Upper lobe of left lung (tissue), 6 donors: ENCODE measurements at regions not wholly inside any gene's neighbourhood (a gene's known extent, or its start where the extent isn't known, plus 50 kb on each side); places are given as distances from the start of the nearest gene placed in this dataset.

Experiments
- ATAC-seq, 2 donors: fragments of 200-7000 bp; cut with Tn5 transposase; one replicate each; pipeline ENCODE4 v1.9.1; 2022; ENCODE audit warnings: mild to moderate bottlenecking in 2 of 2, moderate library complexity in 2 of 2; ENCODE audit not compliant: low FRiP score in 2 of 2
- DNase-seq, 2 donors: peaks; one replicate each; pipeline ENCODE4 v3.0.0-alpha.2; 2019 to 2020
- H3K27ac ChIP-seq, 4 donors: fragments of 200-600 bp; sonication (generic); one replicate each; pipeline ENCODE4 v1.5.1; 2016 to 2019
- H3K27me3 ChIP-seq, 4 donors: fragments of 200-600 bp; sonication (generic); one replicate each; pipeline ENCODE4 v1.5.1; 2017 to 2019
- H3K36me3 ChIP-seq, 4 donors: fragments of 200-600 bp; sonication (generic); one replicate each; pipeline ENCODE4 v1.5.1; 2016 to 2019
- H3K4me1 ChIP-seq, 4 donors: fragments of 200-600 bp; sonication (generic); one replicate each; pipeline ENCODE4 v1.5.1; 2018 to 2019
- H3K4me3 ChIP-seq, 4 donors: fragments of 200-600 bp; sonication (generic); one replicate each; pipeline ENCODE4 v1.5.1; 2017 to 2019; ENCODE audit warnings: mild to moderate bottlenecking in 2 of 4, moderate library complexity in 1 of 4
- H3K9me3 ChIP-seq, 4 donors: fragments of 200-600 bp; sonication (generic); one replicate each; pipeline ENCODE4 v1.5.1; 2018 to 2019
- EP300 ChIP-seq, 4 donors: sonication (generic); formaldehyde crosslinking; IDR thresholded peaks; one replicate each; pipeline ENCODE4 v1.5.1; 2017; ENCODE audit warnings: antibody characterized with exemption in 4 of 4, control low read depth in 2 of 4
- POLR2A ChIP-seq, 4 donors: fragments of 450-650 bp; IDR thresholded peaks; one replicate each; pipeline ENCODE4 v1.5.1; 2016 to 2017; ENCODE audit warnings: antibody characterized with exemption in 4 of 4, mild to moderate bottlenecking in 2 of 4
- POLR2AphosphoS5 ChIP-seq, 2 donors: sonication (generic); formaldehyde crosslinking; IDR thresholded peaks; one replicate each; pipeline ENCODE4 v1.5.1; 2017; ENCODE audit warnings: antibody characterized with exemption in 2 of 2
- WGBS, 2 donors: methylation state at CpG; one replicate each; pipeline ENCODE4 v1.1.5; 2017 to 2018; 5-methylcytosine and 5-hydroxymethylcytosine counted together
- TF ChIP-seq, protein P1 (sequence below), 6 experiments: fragments of 450-650 bp in 4 of 6; fragments of 200-600 bp in 2 of 6; sonication (generic) in 2 of 6; IDR thresholded peaks; one replicate each; pipeline ENCODE4 v1.5.1; 2016 to 2019; ENCODE audit warnings: antibody characterized with exemption in 6 of 6
- donor health status: DM: no; HTN: no; CAD: no; lungs with moderate emphysema.
- donor health status: DM: no; HTN: yes; CAD: no; lungs with severe emphysema.

DNA sequence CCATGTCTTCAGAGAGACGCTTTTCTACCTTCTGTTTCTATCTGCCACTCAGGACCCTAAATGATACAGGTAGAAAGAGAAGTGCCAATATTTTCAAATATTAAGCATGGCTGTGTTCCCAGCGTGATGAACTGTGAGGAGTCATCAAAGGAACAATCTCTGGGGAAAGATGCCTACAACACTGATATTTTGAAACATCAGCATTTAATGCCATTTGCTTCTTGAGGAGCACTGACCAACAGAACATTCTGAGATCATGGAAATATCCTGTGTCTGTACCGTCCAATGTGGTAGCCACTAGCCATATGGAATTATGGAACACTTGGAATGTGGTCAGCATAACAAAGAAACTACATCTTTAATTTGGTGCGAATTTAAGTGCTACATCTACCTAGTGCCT lies 117.9 kb upstream of the COL6A5 start:
- no peaks in the 10 kb centered on the region for H3K4me1 ChIP-seq
- WGBS, 2 donors = 91 to 93% methylated on average over 4 of the region's 4 CpGs
- ATAC-seq = no peak

DNA sequence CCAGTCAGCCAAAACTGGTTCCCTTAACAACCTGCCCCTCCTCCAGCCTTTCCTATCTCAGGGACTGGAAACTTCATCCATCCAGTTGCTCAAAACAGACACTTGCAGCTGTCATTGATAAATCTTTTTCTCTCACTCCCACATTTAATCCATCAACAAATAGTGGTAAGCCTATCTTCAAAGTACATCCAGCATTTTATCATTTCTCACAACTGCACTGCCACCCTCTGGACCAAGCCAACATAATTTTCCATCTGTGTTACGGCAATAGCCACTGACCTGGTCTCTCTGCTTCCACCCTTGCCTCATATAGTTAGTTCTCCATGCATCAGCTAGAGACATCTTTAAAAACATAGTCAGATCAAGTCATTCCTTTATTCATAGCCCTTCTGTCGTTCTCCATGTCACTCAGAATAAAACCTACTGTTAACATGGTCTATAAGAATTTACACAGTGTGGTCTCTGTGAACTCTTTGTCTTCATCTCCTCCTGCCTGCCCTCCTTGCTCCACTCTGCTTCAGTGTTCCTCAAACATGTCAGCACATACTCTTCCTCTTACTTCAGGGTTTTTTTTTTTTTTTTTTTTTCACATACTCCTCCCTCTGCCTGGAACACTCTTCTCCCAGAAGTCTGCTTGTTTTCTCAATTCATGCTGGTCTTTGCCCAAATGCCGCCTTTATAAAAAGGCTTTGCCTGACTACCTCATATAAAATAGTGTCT lies 102.5 kb upstream of the COL6A5 start:
- TF ChIP-seq POLR2AphosphoS5 (IDR thresholded peaks at IDR 0.05) = no peak
- TF ChIP-seq, protein P1, sequence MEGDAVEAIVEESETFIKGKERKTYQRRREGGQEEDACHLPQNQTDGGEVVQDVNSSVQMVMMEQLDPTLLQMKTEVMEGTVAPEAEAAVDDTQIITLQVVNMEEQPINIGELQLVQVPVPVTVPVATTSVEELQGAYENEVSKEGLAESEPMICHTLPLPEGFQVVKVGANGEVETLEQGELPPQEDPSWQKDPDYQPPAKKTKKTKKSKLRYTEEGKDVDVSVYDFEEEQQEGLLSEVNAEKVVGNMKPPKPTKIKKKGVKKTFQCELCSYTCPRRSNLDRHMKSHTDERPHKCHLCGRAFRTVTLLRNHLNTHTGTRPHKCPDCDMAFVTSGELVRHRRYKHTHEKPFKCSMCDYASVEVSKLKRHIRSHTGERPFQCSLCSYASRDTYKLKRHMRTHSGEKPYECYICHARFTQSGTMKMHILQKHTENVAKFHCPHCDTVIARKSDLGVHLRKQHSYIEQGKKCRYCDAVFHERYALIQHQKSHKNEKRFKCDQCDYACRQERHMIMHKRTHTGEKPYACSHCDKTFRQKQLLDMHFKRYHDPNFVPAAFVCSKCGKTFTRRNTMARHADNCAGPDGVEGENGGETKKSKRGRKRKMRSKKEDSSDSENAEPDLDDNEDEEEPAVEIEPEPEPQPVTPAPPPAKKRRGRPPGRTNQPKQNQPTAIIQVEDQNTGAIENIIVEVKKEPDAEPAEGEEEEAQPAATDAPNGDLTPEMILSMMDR (IDR thresholded peaks at IDR 0.05) = peak in 4 of 6 experiments; percentile 12 to 53 (median 33)
- ATAC-seq = peak in 1 of 2 donors; percentile 43
- WGBS, 2 donors = 43 to 47% methylated on average over 3 of the region's 3 CpGs

More for the DNA sequence above, 117.9 kb upstream of the COL6A5 start:
- TF ChIP-seq POLR2A (IDR thresholded peaks at IDR 0.05) = no peak
- no peak for TF ChIP-seq EP300 (IDR thresholded peaks at IDR 0.05)
- TF ChIP-seq, protein P1 (IDR thresholded peaks at IDR 0.05) = no peak
- TF ChIP-seq POLR2AphosphoS5 (IDR thresholded peaks at IDR 0.05) = no peak
- no peaks in the 10 kb centered on the region for H3K9me3 ChIP-seq
- no peak for DNase-seq
- H3K4me3 ChIP-seq = no peak overlapping the region
- no peaks in the 10 kb centered on the region for H3K36me3 ChIP-seq
- H3K27me3 ChIP-seq = no peaks in the 10 kb centered on the region
- no peak overlapping the region for H3K27ac ChIP-seq

DNA sequence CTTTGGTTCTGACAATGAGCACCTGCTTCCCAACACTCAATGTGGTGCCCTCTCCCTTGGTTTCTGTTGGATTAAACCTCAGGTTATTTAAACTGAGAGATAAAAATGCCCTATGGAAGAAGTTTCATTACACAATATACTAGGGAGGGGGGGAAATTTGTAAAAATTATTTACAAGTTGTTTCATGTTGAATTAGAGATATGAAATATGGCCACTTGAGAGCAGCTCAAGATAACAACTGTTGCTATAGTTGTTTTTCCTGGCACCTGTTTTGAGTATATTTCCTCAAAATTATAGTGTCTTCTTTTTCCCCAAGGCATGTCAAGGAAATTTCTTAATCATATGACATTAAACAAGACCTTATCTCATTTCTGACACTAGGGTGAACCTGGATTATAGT lies 101.7 kb upstream of the COL6A5 start:
- TF ChIP-seq, protein P1 (IDR thresholded peaks at IDR 0.05) = no peak
- no peak for TF ChIP-seq POLR2AphosphoS5 (IDR thresholded peaks at IDR 0.05)
- no peak for TF ChIP-seq EP300 (IDR thresholded peaks at IDR 0.05)
- TF ChIP-seq POLR2A (IDR thresholded peaks at IDR 0.05) = no peak
- Histone ChIP-seq H3K4me1 (no peaks in the 10 kb centered on the region), H3K9me3 (no peaks in the 10 kb centered on the region), H3K4me3 (no peak overlapping the region), H3K36me3 (no peaks in the 10 kb centered on the region), H3K27ac (no peak overlapping the region), H3K27me3 (no peaks in the 10 kb centered on the region)
- DNase-seq = no peak
- ATAC-seq = no peak

More for the DNA sequence above, 102.5 kb upstream of the COL6A5 start:
- no peaks in the 10 kb centered on the region for H3K9me3 ChIP-seq
- no peaks in the 10 kb centered on the region for H3K36me3 ChIP-seq
- no peaks in the 10 kb centered on the region for H3K27me3 ChIP-seq
- no peak overlapping the region for H3K4me3 ChIP-seq
- no peak for DNase-seq
- no peaks in the 10 kb centered on the region for H3K4me1 ChIP-seq
- no peak overlapping the region for H3K27ac ChIP-seq

DNA sequence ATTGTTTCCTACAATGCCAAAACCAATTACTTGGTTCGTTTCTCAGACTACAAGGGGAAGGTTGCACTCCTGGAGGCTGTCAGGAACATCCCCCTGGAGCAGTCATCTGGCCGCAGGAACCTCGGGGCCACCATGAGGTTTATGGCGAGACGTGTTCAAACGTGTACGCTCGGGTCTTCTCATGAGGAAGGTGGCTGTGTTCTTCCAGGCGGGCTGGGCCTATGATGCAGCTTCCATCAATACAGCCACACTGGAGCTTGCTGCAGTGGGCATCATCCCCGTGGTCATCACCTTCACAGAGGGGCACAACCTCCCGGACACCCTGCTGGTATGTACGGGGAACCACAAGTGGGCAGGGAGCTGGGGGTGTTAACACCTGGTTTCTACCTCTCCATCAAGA lies 94.5 kb upstream of the COL6A5 start:
- H3K27me3 ChIP-seq = no peaks in the 10 kb centered on the region
- DNase-seq = no peak
- H3K4me1 ChIP-seq = no peaks in the 10 kb centered on the region
- TF ChIP-seq POLR2A (IDR thresholded peaks at IDR 0.05) (no peak), EP300 (IDR thresholded peaks at IDR 0.05) (no peak), POLR2AphosphoS5 (IDR thresholded peaks at IDR 0.05) (no peak)
- TF ChIP-seq, protein P1 (IDR thresholded peaks at IDR 0.05) = no peak
- H3K9me3 ChIP-seq = no peaks in the 10 kb centered on the region
- H3K27ac ChIP-seq = no peak overlapping the region
- H3K4me3 ChIP-seq = no peak overlapping the region
- no peak for ATAC-seq
- WGBS, 2 donors = 70 to 93% methylated on average over 4 to 12 of the region's 12 CpGs
- H3K36me3 ChIP-seq = no peaks in the 10 kb centered on the region

DNA sequence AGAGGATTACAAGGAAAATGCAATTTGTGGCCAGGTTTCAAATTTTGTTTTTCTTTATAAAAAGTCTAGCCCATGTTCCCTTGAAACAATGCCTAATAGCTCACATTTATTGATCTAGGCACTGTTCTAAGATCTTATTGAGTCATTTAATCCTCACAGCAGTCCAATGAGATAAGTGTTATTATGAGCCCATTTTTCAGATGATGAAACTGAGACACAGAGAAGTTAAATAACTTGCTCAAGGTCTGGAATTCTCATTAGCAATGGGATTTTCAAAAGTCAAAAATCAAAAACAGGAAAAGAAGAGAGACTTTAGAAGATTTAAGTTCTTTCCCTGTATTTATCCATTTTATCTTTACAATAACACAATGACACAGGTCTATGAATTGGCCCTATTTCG lies 90.0 kb upstream of the COL6A5 start:
- TF ChIP-seq, protein P1 (IDR thresholded peaks at IDR 0.05) = no peak
- TF ChIP-seq EP300 (IDR thresholded peaks at IDR 0.05) = no peak
- no peak for TF ChIP-seq POLR2A (IDR thresholded peaks at IDR 0.05)
- TF ChIP-seq POLR2AphosphoS5 (IDR thresholded peaks at IDR 0.05) = no peak
- H3K27me3 ChIP-seq = no peaks in the 10 kb centered on the region
- H3K9me3 ChIP-seq = no peaks in the 10 kb centered on the region
- H3K4me3 ChIP-seq = no peak overlapping the region
- WGBS, 2 donors = 75 to 81% methylated on average over 1 of the region's 1 CpG
- no peaks in the 10 kb centered on the region for H3K4me1 ChIP-seq
- no peaks in the 10 kb centered on the region for H3K36me3 ChIP-seq
- H3K27ac ChIP-seq = no peak overlapping the region
- no peak for DNase-seq
- no peak for ATAC-seq
